GM23338 (cell line): ENCODE measurements at regions not wholly inside any gene's neighbourhood (a gene's known extent, or its start where the extent isn't known, plus 50 kb on each side); places are given as distances from the start of the nearest gene placed in this dataset.

Source experiments
- ATAC-seq: fragments of 200-7000 bp; cut with Tn5 transposase; 3 replicates; pipeline ENCODE4 v1.9.1; 2020
- DNase-seq: peaks from one replicate; pipeline ENCODE4 v3.0.0-alpha.2; 2015; ENCODE audit warnings: low spot score
- H2AFZ ChIP-seq: fragments of 200-600 bp; sonication (generic); 2 replicates; pipeline ENCODE4 v1.8.0; 2016; ENCODE audit warnings: antibody characterized with exemption, mild to moderate bottlenecking, moderate library complexity
- H3F3A ChIP-seq: fragments of 200-600 bp; sonication (generic); replicated peaks from 2 replicates; pipeline ENCODE4 v1.8.0; 2017; ENCODE audit warnings: antibody characterized with exemption, mixed run types, low read depth
- H3K27ac ChIP-seq: fragments of 200-600 bp; sonication (generic); 2 replicates; pipeline ENCODE4 v1.6.1; 2016; ENCODE audit warnings: low read depth
- H3K27me3 ChIP-seq: fragments of 200-600 bp; sonication (generic); 2 replicates; pipeline ENCODE4 v1.8.0; 2016; ENCODE audit warnings: mild to moderate bottlenecking, mixed run types, moderate library complexity; ENCODE audit not compliant: insufficient read depth
- H3K36me3 ChIP-seq: fragments of 200-600 bp; sonication (generic); 2 replicates; pipeline ENCODE4 v1.8.0; 2016; ENCODE audit warnings: mild to moderate bottlenecking; ENCODE audit not compliant: insufficient read depth
- H3K4me1 ChIP-seq: fragments of 200-600 bp; sonication (generic); 2 replicates; pipeline ENCODE4 v1.8.0; 2016; ENCODE audit warnings: mild to moderate bottlenecking, moderate library complexity; ENCODE audit not compliant: insufficient read depth
- H3K4me2 ChIP-seq: fragments of 200-600 bp; sonication (generic); 2 replicates; pipeline ENCODE4 v1.7.1; 2017; ENCODE audit warnings: mixed run types
- H3K4me3 ChIP-seq: fragments of 200-600 bp; sonication (generic); 2 replicates; pipeline ENCODE4 v1.6.1; 2016; ENCODE audit warnings: mixed run types
- H3K79me2 ChIP-seq: fragments of 200-600 bp; sonication (generic); replicated peaks from 2 replicates; pipeline ENCODE4 v1.8.0; 2017; ENCODE audit warnings: mild to moderate bottlenecking; ENCODE audit not compliant: insufficient read depth
- H3K9me2 ChIP-seq: fragments of 200-600 bp; sonication (generic); 2 replicates; pipeline ENCODE4 v1.8.0; 2017; ENCODE audit not compliant: insufficient read depth
- H4K20me1 ChIP-seq: fragments of 200-600 bp; sonication (generic); replicated peaks from 2 replicates; pipeline ENCODE4 v1.8.0; 2017; ENCODE audit warnings: mild to moderate bottlenecking; ENCODE audit not compliant: insufficient read depth
- H3K27ac Mint-ChIP-seq: 2 replicates; pipeline ENCODE4 v1.8.0; 2020; ENCODE audit warnings: inconsistent platforms, mild to moderate bottlenecking, moderate library complexity, mixed read lengths
- H3K27me3 Mint-ChIP-seq: 3 replicates; pipeline ENCODE4 v1.8.0; 2022; ENCODE audit warnings: low read depth, mild to moderate bottlenecking, moderate library complexity, mixed read lengths, inconsistent platforms; ENCODE audit not compliant: insufficient read depth, poor library complexity
- H3K36me3 Mint-ChIP-seq: 3 replicates; pipeline ENCODE4 v1.8.0; 2021; ENCODE audit warnings: low read depth, mild to moderate bottlenecking, inconsistent platforms, moderate library complexity, mixed read lengths
- H3K4me1 Mint-ChIP-seq: 3 replicates; pipeline ENCODE4 v1.8.0; 2020; ENCODE audit warnings: mild to moderate bottlenecking, inconsistent platforms, mixed read lengths
- H3K4me3 Mint-ChIP-seq: 3 replicates; pipeline ENCODE4 v1.8.0; 2021; ENCODE audit warnings: moderate library complexity, mild to moderate bottlenecking, inconsistent platforms, mixed read lengths
- H3K9me3 Mint-ChIP-seq: 3 replicates; pipeline ENCODE4 v1.8.0; 2020; ENCODE audit warnings: moderate library complexity, mild to moderate bottlenecking, inconsistent platforms, mixed read lengths
- CREB1 ChIP-seq: fragments of 250-450 bp; sonication (Bioruptor Pico); IDR thresholded peaks from 2 replicates; pipeline ENCODE4 v1.5.0; 2020; ENCODE audit warnings: low read depth, mild to moderate bottlenecking, moderate library complexity
- CTCF ChIP-seq, 2 experiments: fragments of 200-600 bp in 1 of 2; sonication (generic) in 1 of 2; conservative IDR thresholded peaks; 2 replicates each; pipeline versions ENCODE4 v1.5.1 to v1.6.1; 2016 to 2017; ENCODE audit warnings: antibody characterized with exemption in 2 of 2, low read depth in 2 of 2, mild to moderate bottlenecking in 2 of 2, moderate library complexity in 1 of 2
- EZH2 ChIP-seq: fragments of 200-600 bp; sonication (generic); IDR thresholded peaks from one replicate; pipeline ENCODE4 v1.8.0; 2017; ENCODE audit warnings: antibody characterized with exemption, mild to moderate bottlenecking, low read depth; ENCODE audit not compliant: unreplicated experiment
- EZH2phosphoT487 ChIP-seq: fragments of 200-600 bp; sonication (generic); IDR thresholded peaks from one replicate; pipeline ENCODE4 v1.8.1; 2018; ENCODE audit warnings: antibody characterized with exemption; ENCODE audit not compliant: unreplicated experiment
- JUNB ChIP-seq: IDR thresholded peaks from one replicate; pipeline ENCODE4 v1.6.1; 2016; ENCODE audit warnings: antibody characterized with exemption; ENCODE audit not compliant: unreplicated experiment
- NANOG ChIP-seq: IDR thresholded peaks from 2 replicates; pipeline ENCODE4 v1.6.1; 2016; ENCODE audit warnings: antibody characterized with exemption, borderline replicate concordance
- POLR2AphosphoS5 ChIP-seq: IDR thresholded peaks from 2 replicates; pipeline ENCODE4 v1.6.1; 2016; ENCODE audit warnings: antibody characterized with exemption, low read depth
- STAT1 ChIP-seq: IDR thresholded peaks from one replicate; pipeline ENCODE4 v1.6.1; 2016; ENCODE audit warnings: antibody characterized with exemption; ENCODE audit not compliant: unreplicated experiment
- ZNF114 ChIP-seq: fragments of 250-450 bp; sonication (Bioruptor Pico); IDR thresholded peaks from 2 replicates; pipeline ENCODE4 v1.5.0; 2020; ENCODE audit warnings: mild to moderate bottlenecking, moderate library complexity
- ZNF331 ChIP-seq: fragments of 250-450 bp; sonication (Bioruptor Pico); IDR thresholded peaks from 2 replicates; pipeline ENCODE4 v1.5.0; 2020; ENCODE audit warnings: low read depth, mild to moderate bottlenecking, moderate library complexity
- TF ChIP-seq, protein P1 (sequence below): fragments of 250-450 bp; sonication (Bioruptor Pico); IDR thresholded peaks from 2 replicates; pipeline ENCODE4 v1.5.0; 2020; ENCODE audit warnings: mild to moderate bottlenecking, moderate library complexity
- TF ChIP-seq, protein P2 (sequence below): IDR thresholded peaks from one replicate; pipeline ENCODE4 v1.6.1; 2018; ENCODE audit warnings: antibody characterized with exemption; ENCODE audit not compliant: unreplicated experiment

- Mint-ChIP-seq H3K9me3 (no peaks in the 10 kb centered on the region), H3K27ac (no peak overlapping the region), H3K36me3 (no peaks in the 10 kb centered on the region), H3K4me1 (peaks cover 13% of the 10 kb centered on the region; the same call in 2 of the 3 replicates), H3K4me3 (no peak overlapping the region), H3K27me3 (no peaks in the 10 kb centered on the region)
- Histone ChIP-seq H3K4me2 (no peak overlapping the region), H3K4me1 (peaks cover 6% of the 10 kb centered on the region), H3F3A (no peaks in the 10 kb centered on the region), H2AFZ (no peak overlapping the region), H3K27ac (no peak overlapping the region), H3K9me2 (peaks cover 10% of the 10 kb centered on the region; the same call in 1 of the 2 replicates), H3K4me3 (no peak overlapping the region), H3K27me3 (no peaks in the 10 kb centered on the region), H3K36me3 (no peaks in the 10 kb centered on the region), H4K20me1 (no peaks in the 10 kb centered on the region), H3K79me2 (no peaks in the 10 kb centered on the region)
- DNase-seq (no peak), ATAC-seq (no peak)
- TF ChIP-seq POLR2AphosphoS5 (no peak), JUNB (no peak), EZH2phosphoT487 (no peak), CTCF (conservative IDR thresholded peaks at IDR 0.05; ENCODE audit: low read depth in 2 of 2) (no peak), ZNF114 (CRISPR knock-in tag) (no peak), CREB1 (CRISPR knock-in tag) (no peak), ZNF331 (CRISPR knock-in tag) (no peak), NANOG (no peak), STAT1 (no peak), EZH2 (no peak)
- TF ChIP-seq, protein P1, sequence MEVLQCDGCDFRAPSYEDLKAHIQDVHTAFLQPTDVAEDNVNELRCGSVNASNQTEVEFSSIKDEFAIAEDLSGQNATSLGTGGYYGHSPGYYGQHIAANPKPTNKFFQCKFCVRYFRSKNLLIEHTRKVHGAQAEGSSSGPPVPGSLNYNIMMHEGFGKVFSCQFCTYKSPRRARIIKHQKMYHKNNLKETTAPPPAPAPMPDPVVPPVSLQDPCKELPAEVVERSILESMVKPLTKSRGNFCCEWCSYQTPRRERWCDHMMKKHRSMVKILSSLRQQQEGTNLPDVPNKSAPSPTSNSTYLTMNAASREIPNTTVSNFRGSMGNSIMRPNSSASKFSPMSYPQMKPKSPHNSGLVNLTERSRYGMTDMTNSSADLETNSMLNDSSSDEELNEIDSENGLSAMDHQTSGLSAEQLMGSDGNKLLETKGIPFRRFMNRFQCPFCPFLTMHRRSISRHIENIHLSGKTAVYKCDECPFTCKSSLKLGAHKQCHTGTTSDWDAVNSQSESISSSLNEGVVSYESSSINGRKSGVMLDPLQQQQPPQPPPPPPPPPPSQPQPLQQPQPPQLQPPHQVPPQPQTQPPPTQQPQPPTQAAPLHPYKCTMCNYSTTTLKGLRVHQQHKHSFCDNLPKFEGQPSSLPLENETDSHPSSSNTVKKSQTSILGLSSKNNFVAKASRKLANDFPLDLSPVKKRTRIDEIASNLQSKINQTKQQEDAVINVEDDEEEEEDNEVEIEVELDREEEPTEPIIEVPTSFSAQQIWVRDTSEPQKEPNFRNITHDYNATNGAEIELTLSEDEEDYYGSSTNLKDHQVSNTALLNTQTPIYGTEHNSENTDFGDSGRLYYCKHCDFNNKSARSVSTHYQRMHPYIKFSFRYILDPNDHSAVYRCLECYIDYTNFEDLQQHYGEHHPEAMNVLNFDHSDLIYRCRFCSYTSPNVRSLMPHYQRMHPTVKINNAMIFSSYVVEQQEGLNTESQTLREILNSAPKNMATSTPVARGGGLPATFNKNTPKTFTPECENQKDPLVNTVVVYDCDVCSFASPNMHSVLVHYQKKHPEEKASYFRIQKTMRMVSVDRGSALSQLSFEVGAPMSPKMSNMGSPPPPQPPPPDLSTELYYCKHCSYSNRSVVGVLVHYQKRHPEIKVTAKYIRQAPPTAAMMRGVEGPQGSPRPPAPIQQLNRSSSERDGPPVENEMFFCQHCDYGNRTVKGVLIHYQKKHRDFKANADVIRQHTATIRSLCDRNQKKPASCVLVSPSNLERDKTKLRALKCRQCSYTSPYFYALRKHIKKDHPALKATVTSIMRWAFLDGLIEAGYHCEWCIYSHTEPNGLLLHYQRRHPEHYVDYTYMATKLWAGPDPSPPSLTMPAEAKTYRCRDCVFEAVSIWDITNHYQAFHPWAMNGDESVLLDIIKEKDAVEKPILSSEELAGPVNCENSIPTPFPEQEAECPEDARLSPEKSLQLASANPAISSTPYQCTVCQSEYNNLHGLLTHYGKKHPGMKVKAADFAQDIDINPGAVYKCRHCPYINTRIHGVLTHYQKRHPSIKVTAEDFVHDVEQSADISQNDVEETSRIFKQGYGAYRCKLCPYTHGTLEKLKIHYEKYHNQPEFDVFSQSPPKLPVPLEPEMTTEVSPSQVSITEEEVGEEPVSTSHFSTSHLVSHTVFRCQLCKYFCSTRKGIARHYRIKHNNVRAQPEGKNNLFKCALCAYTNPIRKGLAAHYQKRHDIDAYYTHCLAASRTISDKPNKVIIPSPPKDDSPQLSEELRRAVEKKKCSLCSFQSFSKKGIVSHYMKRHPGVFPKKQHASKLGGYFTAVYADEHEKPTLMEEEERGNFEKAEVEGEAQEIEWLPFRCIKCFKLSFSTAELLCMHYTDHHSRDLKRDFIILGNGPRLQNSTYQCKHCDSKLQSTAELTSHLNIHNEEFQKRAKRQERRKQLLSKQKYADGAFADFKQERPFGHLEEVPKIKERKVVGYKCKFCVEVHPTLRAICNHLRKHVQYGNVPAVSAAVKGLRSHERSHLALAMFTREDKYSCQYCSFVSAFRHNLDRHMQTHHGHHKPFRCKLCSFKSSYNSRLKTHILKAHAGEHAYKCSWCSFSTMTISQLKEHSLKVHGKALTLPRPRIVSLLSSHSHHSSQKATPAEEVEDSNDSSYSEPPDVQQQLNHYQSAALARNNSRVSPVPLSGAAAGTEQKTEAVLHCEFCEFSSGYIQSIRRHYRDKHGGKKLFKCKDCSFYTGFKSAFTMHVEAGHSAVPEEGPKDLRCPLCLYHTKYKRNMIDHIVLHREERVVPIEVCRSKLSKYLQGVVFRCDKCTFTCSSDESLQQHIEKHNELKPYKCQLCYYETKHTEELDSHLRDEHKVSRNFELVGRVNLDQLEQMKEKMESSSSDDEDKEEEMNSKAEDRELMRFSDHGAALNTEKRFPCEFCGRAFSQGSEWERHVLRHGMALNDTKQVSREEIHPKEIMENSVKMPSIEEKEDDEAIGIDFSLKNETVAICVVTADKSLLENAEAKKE (CRISPR knock-in tag), result no peak
- TF ChIP-seq, protein P2, sequence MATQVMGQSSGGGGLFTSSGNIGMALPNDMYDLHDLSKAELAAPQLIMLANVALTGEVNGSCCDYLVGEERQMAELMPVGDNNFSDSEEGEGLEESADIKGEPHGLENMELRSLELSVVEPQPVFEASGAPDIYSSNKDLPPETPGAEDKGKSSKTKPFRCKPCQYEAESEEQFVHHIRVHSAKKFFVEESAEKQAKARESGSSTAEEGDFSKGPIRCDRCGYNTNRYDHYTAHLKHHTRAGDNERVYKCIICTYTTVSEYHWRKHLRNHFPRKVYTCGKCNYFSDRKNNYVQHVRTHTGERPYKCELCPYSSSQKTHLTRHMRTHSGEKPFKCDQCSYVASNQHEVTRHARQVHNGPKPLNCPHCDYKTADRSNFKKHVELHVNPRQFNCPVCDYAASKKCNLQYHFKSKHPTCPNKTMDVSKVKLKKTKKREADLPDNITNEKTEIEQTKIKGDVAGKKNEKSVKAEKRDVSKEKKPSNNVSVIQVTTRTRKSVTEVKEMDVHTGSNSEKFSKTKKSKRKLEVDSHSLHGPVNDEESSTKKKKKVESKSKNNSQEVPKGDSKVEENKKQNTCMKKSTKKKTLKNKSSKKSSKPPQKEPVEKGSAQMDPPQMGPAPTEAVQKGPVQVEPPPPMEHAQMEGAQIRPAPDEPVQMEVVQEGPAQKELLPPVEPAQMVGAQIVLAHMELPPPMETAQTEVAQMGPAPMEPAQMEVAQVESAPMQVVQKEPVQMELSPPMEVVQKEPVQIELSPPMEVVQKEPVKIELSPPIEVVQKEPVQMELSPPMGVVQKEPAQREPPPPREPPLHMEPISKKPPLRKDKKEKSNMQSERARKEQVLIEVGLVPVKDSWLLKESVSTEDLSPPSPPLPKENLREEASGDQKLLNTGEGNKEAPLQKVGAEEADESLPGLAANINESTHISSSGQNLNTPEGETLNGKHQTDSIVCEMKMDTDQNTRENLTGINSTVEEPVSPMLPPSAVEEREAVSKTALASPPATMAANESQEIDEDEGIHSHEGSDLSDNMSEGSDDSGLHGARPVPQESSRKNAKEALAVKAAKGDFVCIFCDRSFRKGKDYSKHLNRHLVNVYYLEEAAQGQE, result no peak
Measured at GRCh38 chr3:67808906-67809305, 154.5 kb upstream of the SUCLG2 start.
